GM12891 (cell line): ENCODE measurements at regions not wholly inside any gene's neighbourhood (a gene's known extent, or its start where the extent isn't known, plus 50 kb on each side); places are given as distances from the start of the nearest gene placed in this dataset.

Experiments
- DNase-seq: peaks from one replicate; pipeline ENCODE4 v3.0.0; 2011; ENCODE audit warnings: low spot score; ENCODE audit not compliant: insufficient read length
- FAIRE-seq: peaks from 2 replicates; lab custom pipeline; 2011; peaks lifted over from hg19 to GRCh38; lab: Jason Lieb, UNC
- PAX5 ChIP-seq: IDR thresholded peaks from 2 replicates; pipeline ENCODE4 v1.6.1; 2011; ENCODE audit warnings: low read length, moderate library complexity, mild to moderate bottlenecking; ENCODE audit not compliant: insufficient read depth, severe bottlenecking
- POLR2A ChIP-seq: IDR thresholded peaks from 2 replicates; pipeline ENCODE4 v1.6.1; 2011; ENCODE audit warnings: low read depth, low read length, control low read depth
- POLR2AphosphoS5 ChIP-seq: IDR thresholded peaks from 2 replicates; pipeline ENCODE4 v1.6.1; 2011; ENCODE audit warnings: low read depth, low read length, control low read depth
- POU2F2 ChIP-seq: IDR thresholded peaks from 2 replicates; pipeline ENCODE4 v1.6.1; 2011; ENCODE audit warnings: low read depth, mild to moderate bottlenecking, control low read depth, low read length, moderate library complexity
- SPI1 ChIP-seq: IDR thresholded peaks from 2 replicates; pipeline ENCODE4 v1.6.1; 2011; ENCODE audit warnings: low read depth, low read length, control low read depth
- TAF1 ChIP-seq: IDR thresholded peaks from 2 replicates; pipeline ENCODE4 v1.6.1; 2011; ENCODE audit warnings: low read depth, low read length, control low read depth

GRCh38 chr1:36693161-36693525 is 210.4 kb upstream of the CSF3R start:
- FAIRE-seq (no peak), DNase-seq (no peak)
- no peak for TF ChIP-seq POLR2A

GRCh38 chr1:36692465-36693160 is 209.9 kb upstream of the CSF3R start:
- DNase-seq, result no peak
- no peak for TF ChIP-seq POLR2A
- TF ChIP-seq TAF1, result no peak
- no peak for FAIRE-seq

- FAIRE-seq, result no peak
- no peak for DNase-seq
- TF ChIP-seq TAF1, result no peak
Measured at GRCh38 chr1:36691374-36691773, 208.7 kb upstream of the CSF3R start.

- no peak for FAIRE-seq
- TF ChIP-seq POLR2AphosphoS5 (no peak), TAF1 (no peak), POU2F2 (no peak), POLR2A (no peak), PAX5 (no peak)
- no peak for DNase-seq
Measured at GRCh38 chr1:36689992-36690391, 207.3 kb upstream of the CSF3R start.

GRCh38 chr1:36687312-36687711 is 204.6 kb upstream of the CSF3R start:
- no peak for TF ChIP-seq PAX5
- no peak for TF ChIP-seq SPI1
- TF ChIP-seq POLR2AphosphoS5, result no peak
- no peak for TF ChIP-seq TAF1
- TF ChIP-seq POU2F2, result no peak
- TF ChIP-seq POLR2A, result no peak
- FAIRE-seq, result no peak

GRCh38 chr1:36675931-36676562 is 193.3 kb upstream of the CSF3R start:
- TF ChIP-seq TAF1, result no peak
- TF ChIP-seq POLR2AphosphoS5, result no peak
- TF ChIP-seq POLR2A, result no peak
- TF ChIP-seq POU2F2, result no peak
- no peak for TF ChIP-seq SPI1
- TF ChIP-seq PAX5, result no peak
- FAIRE-seq, result no peak
- no peak for DNase-seq

More at GRCh38 chr1:36687312-36687711, 204.6 kb upstream of the CSF3R start:
- no peak for DNase-seq

GRCh38 chr1:36675106-36675505 is 192.4 kb upstream of the CSF3R start:
- FAIRE-seq (no peak), DNase-seq (no peak)
- TF ChIP-seq POLR2AphosphoS5 (no peak), PAX5 (no peak), TAF1 (no peak), SPI1 (no peak), POLR2A (no peak), POU2F2 (no peak)

- no peak for DNase-seq
- TF ChIP-seq POLR2AphosphoS5, result no peak
- TF ChIP-seq PAX5, result no peak
- TF ChIP-seq TAF1, result no peak
- no peak for TF ChIP-seq SPI1
- no peak for TF ChIP-seq POU2F2
- TF ChIP-seq POLR2A, result no peak
- no peak for FAIRE-seq
Measured at GRCh38 chr1:36673202-36673601, 190.5 kb upstream of the CSF3R start.

- TF ChIP-seq TAF1 (no peak), POLR2A (no peak), SPI1 (no peak), PAX5 (no peak), POLR2AphosphoS5 (no peak), POU2F2 (no peak)
- FAIRE-seq (no peak), DNase-seq (no peak)
Measured at GRCh38 chr1:36669262-36669661, 186.5 kb upstream of the CSF3R start.

GRCh38 chr1:36667836-36668235 is 185.1 kb upstream of the CSF3R start:
- FAIRE-seq (no peak), DNase-seq (no peak)
- TF ChIP-seq POU2F2, result no peak
- TF ChIP-seq POLR2A, result no peak
- TF ChIP-seq POLR2AphosphoS5, result no peak
- no peak for TF ChIP-seq TAF1
- TF ChIP-seq PAX5, result no peak
- no peak for TF ChIP-seq SPI1

GRCh38 chr1:36667256-36667655 is 184.5 kb upstream of the CSF3R start:
- FAIRE-seq (no peak), DNase-seq (no peak)
- no peak for TF ChIP-seq POU2F2
- TF ChIP-seq POLR2AphosphoS5, result no peak
- no peak for TF ChIP-seq TAF1
- no peak for TF ChIP-seq SPI1
- TF ChIP-seq POLR2A, result no peak

- TF ChIP-seq SPI1, result no peak
- TF ChIP-seq POLR2AphosphoS5, result no peak
- no peak for TF ChIP-seq TAF1
- TF ChIP-seq POLR2A, result no peak
Measured at GRCh38 chr1:36665478-36666080, 182.9 kb upstream of the CSF3R start.

More at GRCh38 chr1:36665478-36666080, 182.9 kb upstream of the CSF3R start:
- FAIRE-seq (no peak), DNase-seq (no peak)
